Mammary epithelial cell (primary cell): ENCODE measurements at regions not wholly inside any gene's neighbourhood (a gene's known extent, or its start where the extent isn't known, plus 50 kb on each side); places are given as distances from the start of the nearest gene placed in this dataset.
"Not testable (repeated sequence)": the region's sequence is repeated elsewhere in the genome, so short reads cannot be mapped to it uniquely, and the experiment has no call there.

Experiments used
- CTCF ChIP-seq, 2 donors: IDR thresholded peaks in 1 of 2; conservative IDR thresholded peaks in 1 of 2; 2 replicates each; pipeline ENCODE4 v1.5.1; 2011 to 2012; ENCODE audit warnings: inconsistent platforms in 2 of 2, low read length in 2 of 2, mild to moderate bottlenecking in 2 of 2, control low read depth in 1 of 2, low read depth in 1 of 2; ENCODE audit not compliant: insufficient read depth in 1 of 2; ENCODE audit errors: extremely low read depth in 1 of 2
- EZH2 ChIP-seq: IDR thresholded peaks from 2 replicates; pipeline ENCODE4 v1.6.1; 2012; ENCODE audit warnings: low read length, inconsistent platforms, borderline replicate concordance

GRCh38 chr5:124987786-124988185 lies 241.3 kb upstream of the ZNF608 start:
- not testable (repeated sequence) for TF ChIP-seq CTCF (conservative IDR thresholded peaks at IDR 0.05 in 1 of 2, IDR thresholded peaks at IDR 0.05 in 1 of 2; ENCODE audit: extremely low read depth in 1 of 2, insufficient read depth in 1 of 2, low read depth in 1 of 2, low read length in 2 of 2); EZH2
